ENCODE measurements at regions not wholly inside any gene's neighbourhood (a gene's known extent, or its start where the extent isn't known, plus 50 kb on each side); places are given as distances from the start of the nearest gene placed in this dataset.

- Histone ChIP-seq H3K36me3 (peaks cover 0 to 22% (median 0%) of the 10 kb centered on the region in 9 donors), H3K4me1 (peaks cover 0 to 66% (median 42%) of the 10 kb centered on the region in 9 donors), H3K4me3 (no peak overlapping the region), H3K27me3 (no peaks in the 10 kb centered on the region), H3K9me3 (peaks cover 0 to 10% (median 0%) of the 10 kb centered on the region in 11 donors), H3K27ac (peak overlapping the region in 8 of 10 donors; percentile 25 to 57 (median 38))
- peak in 6 of 8 donors; percentile 35 to 79 (median 64) for ATAC-seq
- WGBS, 2 donors = 34 to 37% methylated on average over 3 of the region's 3 CpGs
- no peak for DNase-seq
- intact Hi-C loops (cut with DNase I) = no loop called here
- TF ChIP-seq, protein P1, sequence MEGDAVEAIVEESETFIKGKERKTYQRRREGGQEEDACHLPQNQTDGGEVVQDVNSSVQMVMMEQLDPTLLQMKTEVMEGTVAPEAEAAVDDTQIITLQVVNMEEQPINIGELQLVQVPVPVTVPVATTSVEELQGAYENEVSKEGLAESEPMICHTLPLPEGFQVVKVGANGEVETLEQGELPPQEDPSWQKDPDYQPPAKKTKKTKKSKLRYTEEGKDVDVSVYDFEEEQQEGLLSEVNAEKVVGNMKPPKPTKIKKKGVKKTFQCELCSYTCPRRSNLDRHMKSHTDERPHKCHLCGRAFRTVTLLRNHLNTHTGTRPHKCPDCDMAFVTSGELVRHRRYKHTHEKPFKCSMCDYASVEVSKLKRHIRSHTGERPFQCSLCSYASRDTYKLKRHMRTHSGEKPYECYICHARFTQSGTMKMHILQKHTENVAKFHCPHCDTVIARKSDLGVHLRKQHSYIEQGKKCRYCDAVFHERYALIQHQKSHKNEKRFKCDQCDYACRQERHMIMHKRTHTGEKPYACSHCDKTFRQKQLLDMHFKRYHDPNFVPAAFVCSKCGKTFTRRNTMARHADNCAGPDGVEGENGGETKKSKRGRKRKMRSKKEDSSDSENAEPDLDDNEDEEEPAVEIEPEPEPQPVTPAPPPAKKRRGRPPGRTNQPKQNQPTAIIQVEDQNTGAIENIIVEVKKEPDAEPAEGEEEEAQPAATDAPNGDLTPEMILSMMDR (IDR thresholded peaks at IDR 0.05) = peak in 3 of 9 donors; percentile 9 to 25 (median 15)
Observed at GRCh38 chr3:159872374-159873109, 116.1 kb upstream of the IL12A start.

GRCh38 chr3:159875116-159875515 lies 113.5 kb upstream of the IL12A start:
- no peak overlapping the region for H3K4me3 ChIP-seq
- peaks cover 3 to 69% (median 51%) of the 10 kb centered on the region in 9 donors for H3K4me1 ChIP-seq
- intact Hi-C loops (cut with DNase I) = no loop called here
- no peaks in the 10 kb centered on the region for H3K27me3 ChIP-seq
- TF ChIP-seq, protein P1 (IDR thresholded peaks at IDR 0.05) = no peak
- peaks cover 0 to 5% (median 0%) of the 10 kb centered on the region in 9 donors for H3K36me3 ChIP-seq
- no peak for DNase-seq
- H3K9me3 ChIP-seq = peaks cover 0 to 2% (median 0%) of the 10 kb centered on the region in 11 donors
- H3K27ac ChIP-seq = no peak overlapping the region
- ATAC-seq = no peak

DNA sequence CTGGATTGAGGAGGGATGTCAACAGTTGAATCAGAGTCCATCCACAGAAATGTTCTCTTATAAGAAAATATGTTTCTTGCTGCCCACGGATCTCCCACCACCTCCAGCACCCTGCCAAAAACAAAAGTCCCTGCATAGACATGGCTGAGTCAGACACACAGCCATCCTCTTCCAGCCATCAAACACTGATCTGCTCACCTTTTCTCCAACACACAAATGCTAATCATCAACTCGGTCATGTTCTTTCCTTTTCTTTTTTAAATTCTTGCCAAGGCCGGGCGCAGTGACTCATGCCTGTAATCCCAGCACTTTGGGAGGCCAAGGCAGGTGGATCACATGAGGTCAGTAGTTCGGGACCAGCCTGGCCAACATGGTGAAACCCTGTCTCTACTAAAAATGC lies 110.7 kb upstream of the IL12A start:
- intact Hi-C loops (cut with DNase I) = no loop called here
- ATAC-seq (no peak), DNase-seq (no peak)
- no peak overlapping the region for H3K27ac ChIP-seq
- no peaks in the 10 kb centered on the region for H3K9me3 ChIP-seq
- WGBS, 2 donors = 71 to 74% methylated on average over 5 of the region's 5 CpGs
- H3K4me3 ChIP-seq = no peak overlapping the region
- H3K27me3 ChIP-seq = no peaks in the 10 kb centered on the region
- H3K4me1 ChIP-seq = peaks cover 12 to 77% (median 58%) of the 10 kb centered on the region in 9 donors
- TF ChIP-seq, protein P1 (IDR thresholded peaks at IDR 0.05) = no peak
- peaks cover 0 to 5% (median 0%) of the 10 kb centered on the region in 9 donors for H3K36me3 ChIP-seq

DNA sequence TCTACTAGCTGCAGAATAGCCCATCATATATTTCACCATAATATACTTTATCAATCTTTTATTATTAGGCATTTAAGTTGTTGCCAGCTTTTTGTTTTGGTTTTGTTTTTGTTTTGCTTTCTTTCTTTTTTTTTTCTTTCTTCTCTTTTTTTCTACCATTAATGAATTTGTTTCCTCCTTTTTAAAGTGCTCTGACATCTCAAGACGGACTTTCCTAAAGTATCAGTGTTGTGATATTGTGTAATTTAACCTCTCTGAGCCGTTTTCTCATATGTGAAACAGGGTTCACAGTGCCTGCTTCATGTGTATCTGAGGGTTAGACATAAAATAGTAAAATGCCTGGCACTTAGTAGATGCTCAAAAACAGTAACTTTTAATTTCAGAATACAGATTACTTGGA lies 109.5 kb upstream of the IL12A start:
- Histone ChIP-seq H3K9me3 (no peaks in the 10 kb centered on the region), H3K4me3 (no peak overlapping the region), H3K27me3 (no peaks in the 10 kb centered on the region), H3K4me1 (peaks cover 16 to 78% (median 59%) of the 10 kb centered on the region in 9 donors), H3K36me3 (peaks cover 0 to 5% (median 0%) of the 10 kb centered on the region in 9 donors), H3K27ac (peak overlapping the region in 5 of 10 donors; percentile 3 to 56 (median 31))
- 48 to 63% methylated on average over 2 of the region's 2 CpGs for WGBS, 2 donors
- ATAC-seq (no peak), DNase-seq (no peak)
- TF ChIP-seq, protein P1 (IDR thresholded peaks at IDR 0.05) = no peak
- intact Hi-C loops (cut with DNase I) = no loop called here
